ENCODE measurements at regions not wholly inside any gene's neighbourhood (a gene's known extent, or its start where the extent isn't known, plus 50 kb on each side); places are given as distances from the start of the nearest gene placed in this dataset.

- Histone ChIP-seq H3K9ac (replicated peaks; ENCODE audit: extremely low read depth, insufficient read depth, low read length) (no peak overlapping the region), H3K4me1 (ENCODE audit: control insufficient read depth, extremely low read depth, insufficient read depth, low read length) (no peaks in the 10 kb centered on the region), H3K27me3 (ENCODE audit: control insufficient read depth in 2 of 2, insufficient read depth in 2 of 2, low read length in 2 of 2) (peaks cover 0 to 2% of the 10 kb centered on the region in 2 experiments), H3K9me1 (replicated peaks; ENCODE audit: control insufficient read depth, extremely low read depth, insufficient read depth, low read length) (no peaks in the 10 kb centered on the region), H3K4me2 (ENCODE audit: insufficient read depth, low read length) (no peak overlapping the region), H3K36me3 (ENCODE audit: control insufficient read depth in 2 of 2, extremely low read depth in 1 of 2, insufficient read depth in 2 of 2, low read length in 2 of 2) (no peaks in the 10 kb centered on the region), H3K4me3 (replicated peaks in 1 of 3; ENCODE audit: insufficient read depth in 1 of 3, low read depth in 1 of 3, low read length in 3 of 3) (no peak overlapping the region), H3K79me2 (ENCODE audit: control insufficient read depth, insufficient read depth, low read length) (no peaks in the 10 kb centered on the region), H2AFZ (ENCODE audit: low read depth, low read length) (no peak overlapping the region), H3K27ac (ENCODE audit: insufficient read depth, low read depth, low read length) (no peak overlapping the region), H4K20me1 (replicated peaks; ENCODE audit: control insufficient read depth, extremely low read depth, insufficient read depth, low read length) (no peaks in the 10 kb centered on the region), H3K9me3 (replicated peaks; ENCODE audit: control insufficient read depth, insufficient read depth, low read length) (no peaks in the 10 kb centered on the region)
- TF ChIP-seq POLR2A (IDR thresholded peaks at IDR 0.05; ENCODE audit: low read depth, low read length) (no peak), EZH2 (IDR thresholded peaks at IDR 0.05; ENCODE audit: borderline replicate concordance, low read depth, low read length, severe bottlenecking) (no peak)
- no TSS peak for BruUV-seq (replicated peaks)
- intact Hi-C loops (cut with micrococcal nuclease) (no loop called here), dilution Hi-C loops (cut with MboI; ENCODE audit: extremely low pct_ligation_motif_present, low sequenced_read_pairs) (no loop called here)
- DNase-seq (ENCODE audit: low read depth, low spot score) (no peak), FAIRE-seq (no peak)
- POLR2A ChIA-PET, result no interaction called here
- CTCF ChIA-PET, result no interaction called here
These were observed 108.4 kb upstream of the SPATA16 start for GRCh38 chr3:173249457-173249856.

GRCh38 chr3:173241727-173242126 is 100.7 kb upstream of the SPATA16 start:
- dilution Hi-C loops (cut with MboI; ENCODE audit: extremely low pct_ligation_motif_present, low sequenced_read_pairs) (no loop called here), intact Hi-C loops (cut with micrococcal nuclease) (no loop called here)
- no peak overlapping the region for H2AFZ ChIP-seq (ENCODE audit: low read depth, low read length)
- no peaks in the 10 kb centered on the region for H3K79me2 ChIP-seq (ENCODE audit: control insufficient read depth, insufficient read depth, low read length)
- TF ChIP-seq GATA2 (IDR thresholded peaks at IDR 0.05; ENCODE audit: insufficient read depth, insufficient read length, low read depth, low read length) (no peak), CTCF (IDR thresholded peaks at IDR 0.05; ENCODE audit: extremely low read depth in 1 of 2, insufficient read depth in 1 of 2, low read depth in 1 of 2, low read length in 2 of 2) (no peak), MAX (IDR thresholded peaks at IDR 0.05; ENCODE audit: insufficient read depth, insufficient read length) (no peak)
- H3K36me3 ChIP-seq (ENCODE audit: control insufficient read depth in 2 of 2, extremely low read depth in 1 of 2, insufficient read depth in 2 of 2, low read length in 2 of 2), result no peaks in the 10 kb centered on the region
- ChIA-PET POLR2A (no interaction called here), CTCF (no interaction called here)
- no peaks in the 10 kb centered on the region for H3K9me1 ChIP-seq (replicated peaks; ENCODE audit: control insufficient read depth, extremely low read depth, insufficient read depth, low read length)
- H3K9ac ChIP-seq (replicated peaks; ENCODE audit: extremely low read depth, insufficient read depth, low read length), result no peak overlapping the region
- no peak overlapping the region for H3K27ac ChIP-seq (ENCODE audit: insufficient read depth, low read depth, low read length)
- H3K9me3 ChIP-seq (replicated peaks; ENCODE audit: control insufficient read depth, insufficient read depth, low read length), result no peaks in the 10 kb centered on the region
- no TSS peak for BruUV-seq (replicated peaks)
- H3K4me3 ChIP-seq (replicated peaks in 1 of 3; ENCODE audit: insufficient read depth in 1 of 3, low read depth in 1 of 3, low read length in 3 of 3), result no peak overlapping the region
- H4K20me1 ChIP-seq (replicated peaks; ENCODE audit: control insufficient read depth, extremely low read depth, insufficient read depth, low read length), result no peaks in the 10 kb centered on the region
- FAIRE-seq (no peak), DNase-seq (ENCODE audit: low read depth, low spot score) (no peak)
- H3K27me3 ChIP-seq (ENCODE audit: control insufficient read depth in 2 of 2, insufficient read depth in 2 of 2, low read length in 2 of 2), result peaks cover 0 to 2% of the 10 kb centered on the region in 2 experiments
- no peak overlapping the region for H3K4me2 ChIP-seq (ENCODE audit: insufficient read depth, low read length)
- no peaks in the 10 kb centered on the region for H3K4me1 ChIP-seq (ENCODE audit: control insufficient read depth, extremely low read depth, insufficient read depth, low read length)

Measured in endothelial cell of umbilical vein (primary cell).